ENCODE measurements at regions not wholly inside any gene's neighbourhood (a gene's known extent, or its start where the extent isn't known, plus 50 kb on each side); places are given as distances from the start of the nearest gene placed in this dataset.

- no peak for DNase-seq
Observed at GRCh38 chr16:9536905-9537304, 445.5 kb downstream of the HAPSTR1 start.

DNA sequence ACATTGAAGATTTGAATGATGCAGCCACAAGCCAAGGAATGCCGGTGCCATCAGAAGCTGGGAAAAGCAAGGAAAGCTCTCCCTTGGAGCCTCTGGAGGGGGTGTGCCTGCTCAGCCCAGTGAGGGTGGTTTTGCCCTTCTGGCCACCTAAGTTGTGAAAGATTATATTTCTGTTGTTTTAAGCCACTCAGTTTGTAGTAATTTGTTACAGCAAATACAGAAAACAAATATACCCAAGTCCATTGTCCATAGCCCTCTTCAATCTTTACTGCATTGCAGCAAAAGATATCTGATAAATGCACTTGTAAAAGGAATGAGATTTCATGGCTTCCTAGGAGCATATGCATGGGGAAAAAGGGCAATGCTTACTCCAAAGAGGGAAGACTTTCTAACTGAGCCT lies 447.9 kb downstream of the HAPSTR1 start:
- no peak for DNase-seq

- no peak for DNase-seq
Observed at GRCh38 chr16:9541723-9542122, 450.3 kb downstream of the HAPSTR1 start.

DNA sequence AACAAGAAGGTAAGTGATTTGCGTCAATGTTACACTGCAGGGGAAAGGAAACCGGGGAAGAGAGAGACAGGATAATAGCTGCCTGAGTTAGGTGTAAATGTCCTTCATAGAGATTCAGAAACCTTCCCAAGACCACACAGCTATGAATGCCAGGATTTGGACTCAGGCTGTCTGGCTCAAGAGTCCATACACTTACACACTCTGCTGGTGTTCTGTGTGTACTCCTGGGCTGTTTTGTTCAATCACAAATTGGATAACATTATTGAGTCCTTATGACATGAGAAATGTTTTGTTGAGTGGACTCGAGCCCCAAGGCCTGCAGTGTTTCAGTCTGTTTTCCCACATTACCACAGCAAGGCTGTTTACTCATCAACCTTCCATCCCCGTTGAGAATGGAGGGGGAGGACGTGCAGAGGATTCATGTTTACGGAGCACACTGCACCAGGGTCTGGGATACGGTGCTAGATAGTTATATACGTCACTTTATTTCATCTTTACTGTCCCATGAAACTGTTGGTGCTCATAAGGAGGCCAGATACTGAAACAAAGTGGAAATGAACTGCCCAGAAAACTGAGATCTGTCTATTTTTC lies 450.8 kb downstream of the HAPSTR1 start:
- DNase-seq, result no peak

DNA sequence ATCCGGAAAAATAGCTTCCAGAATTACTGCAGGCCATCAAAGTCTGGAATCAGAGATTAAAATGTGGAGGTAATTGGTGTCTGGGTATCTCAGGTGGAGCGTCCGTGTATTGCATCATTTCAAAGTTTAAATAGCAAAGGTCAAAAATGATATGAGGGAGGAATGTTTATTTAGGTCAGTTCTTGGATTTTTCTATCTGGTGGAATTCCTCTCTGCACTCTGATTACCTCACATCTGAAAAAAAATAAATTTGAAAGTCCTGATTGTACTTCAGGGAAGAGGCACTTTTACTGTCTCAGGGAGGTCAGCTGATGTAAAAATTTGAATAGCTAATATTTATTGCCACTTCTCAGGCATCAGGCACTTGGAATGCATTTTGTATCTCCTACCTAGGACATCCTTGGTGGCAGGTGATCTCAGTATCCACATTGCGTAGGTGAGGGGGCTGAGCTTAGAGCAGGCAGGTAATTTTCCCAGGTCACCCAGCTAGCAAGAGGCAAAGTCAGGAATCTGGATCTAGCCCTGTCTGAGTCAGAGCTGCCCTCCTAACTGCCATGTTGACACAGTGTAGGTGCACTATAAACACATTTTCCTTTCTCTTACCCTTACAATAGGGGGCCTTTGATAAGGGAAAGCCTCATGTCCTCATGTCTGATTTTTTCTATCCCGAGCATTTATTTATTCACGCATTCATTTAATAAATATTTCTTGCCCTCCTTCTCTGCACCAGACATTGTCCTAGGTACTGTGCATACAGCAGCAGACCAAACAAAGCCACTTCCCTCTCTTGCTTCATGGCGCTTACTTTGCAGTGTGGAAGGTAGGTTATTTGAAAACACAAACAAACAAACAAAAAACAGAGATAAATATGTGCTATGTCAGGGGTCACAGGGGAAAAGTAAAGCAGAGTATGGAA lies 454.3 kb downstream of the HAPSTR1 start:
- no peak for DNase-seq

DNA sequence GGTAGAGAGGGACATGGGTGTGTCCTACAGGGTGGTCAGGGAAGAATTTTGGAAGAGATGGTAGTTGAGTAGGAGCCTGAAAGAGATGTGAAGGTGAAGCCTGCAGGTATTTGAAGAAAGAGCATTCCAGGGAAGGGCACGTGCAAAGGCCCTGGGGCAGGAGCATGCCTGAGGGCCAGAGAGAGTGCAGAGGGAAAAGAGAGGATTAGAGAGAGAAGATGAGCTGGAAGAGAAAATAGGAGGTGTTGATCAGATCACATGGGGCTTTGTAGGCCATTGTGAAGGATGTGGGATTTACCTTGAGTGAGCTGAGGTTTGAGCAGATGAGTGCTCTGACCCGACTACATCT lies 455.0 kb downstream of the HAPSTR1 start:
- DNase-seq, result no peak

DNA sequence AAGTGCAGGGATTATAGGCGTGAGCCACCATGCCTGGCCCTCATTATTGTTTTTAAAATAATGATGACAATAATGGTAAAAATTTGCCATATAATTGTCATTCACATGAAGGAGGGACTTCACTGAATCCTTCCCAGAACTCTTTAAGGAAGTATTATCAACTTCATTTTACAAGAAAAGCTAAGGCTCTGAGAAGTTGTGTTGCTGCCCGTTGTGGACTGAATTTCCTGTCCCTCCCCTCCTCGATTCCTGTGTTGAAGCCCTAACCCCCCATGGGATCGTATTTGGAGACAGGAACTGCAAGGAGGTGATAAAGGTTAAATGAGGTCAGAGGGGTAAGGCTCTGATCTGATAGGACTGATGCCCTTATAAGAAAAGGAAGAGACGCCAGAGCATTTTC lies 458.0 kb downstream of the HAPSTR1 start:
- no peak for DNase-seq

DNA sequence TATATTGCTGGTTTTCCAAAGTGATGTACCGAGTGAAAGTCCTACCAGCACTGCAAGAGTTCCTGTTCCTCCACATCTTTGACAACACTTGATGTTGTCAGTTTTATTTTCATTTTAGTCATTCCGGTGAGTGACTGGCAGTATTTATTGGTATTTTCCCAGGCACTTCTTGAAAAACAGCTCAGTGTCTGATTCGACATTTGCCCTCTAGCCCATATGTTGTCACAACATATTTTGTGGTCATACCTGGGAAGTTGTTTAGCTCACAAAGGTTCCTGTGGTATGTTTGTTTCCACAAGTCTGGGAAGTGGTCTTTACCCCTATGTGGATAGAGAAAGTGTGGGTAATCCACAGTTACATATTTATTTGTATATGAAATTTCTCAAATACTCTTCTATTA lies 463.6 kb downstream of the HAPSTR1 start:
- no peak for DNase-seq

DNA sequence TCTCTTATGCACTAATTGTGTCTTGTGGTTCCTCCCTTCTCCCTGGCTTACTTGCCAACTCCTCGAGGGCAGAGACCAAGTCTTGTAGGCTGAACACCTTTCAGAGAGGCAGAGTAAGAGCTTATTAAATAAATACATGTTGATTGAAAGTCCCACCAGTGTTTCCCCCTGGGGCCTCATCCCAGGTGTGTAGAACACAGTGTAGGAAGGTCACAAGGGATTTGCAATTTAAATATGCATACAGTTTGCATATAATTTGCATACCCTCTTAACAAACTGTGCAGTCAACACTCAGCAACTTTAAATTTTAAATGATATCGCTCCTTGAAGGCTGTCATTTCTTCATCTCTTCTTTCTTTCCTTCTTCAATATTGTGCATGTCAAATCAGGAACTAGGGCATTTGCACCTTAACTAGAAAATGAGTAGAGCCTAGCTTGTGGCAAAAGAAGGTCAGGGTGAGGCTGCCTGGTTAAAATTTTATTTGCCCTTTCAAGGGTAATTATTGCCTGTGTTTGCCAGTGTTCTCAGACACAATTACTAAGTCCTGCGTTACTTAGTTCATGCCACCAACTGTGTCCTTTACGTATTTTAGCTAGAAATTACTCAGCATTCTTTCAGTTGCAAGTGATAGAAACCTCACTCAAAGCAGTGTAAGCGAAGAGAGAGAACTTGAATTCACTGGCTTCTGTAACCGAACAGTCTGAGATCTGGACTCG lies 465.7 kb downstream of the HAPSTR1 start:
- peak; percentile 26 for DNase-seq

DNA sequence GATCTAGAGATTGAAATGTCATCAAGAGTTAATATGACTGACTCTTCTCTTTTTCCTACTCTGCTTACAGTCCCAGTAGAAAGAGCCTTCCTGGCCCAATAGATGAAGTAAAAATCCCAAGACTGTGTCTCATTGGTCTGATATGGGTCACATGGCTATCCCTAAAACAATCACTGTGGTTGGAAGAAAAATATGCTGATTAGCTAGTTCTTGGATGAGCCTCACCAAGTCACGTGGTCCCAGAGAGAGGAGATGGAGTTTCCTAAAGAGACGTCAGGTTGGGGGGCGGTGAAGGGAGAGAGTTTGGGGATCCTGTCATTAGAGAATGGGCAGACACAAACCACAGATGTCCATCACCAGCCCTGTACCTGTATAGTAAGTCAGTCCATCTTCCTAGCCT lies 466.3 kb downstream of the HAPSTR1 start:
- no peak for DNase-seq

DNA sequence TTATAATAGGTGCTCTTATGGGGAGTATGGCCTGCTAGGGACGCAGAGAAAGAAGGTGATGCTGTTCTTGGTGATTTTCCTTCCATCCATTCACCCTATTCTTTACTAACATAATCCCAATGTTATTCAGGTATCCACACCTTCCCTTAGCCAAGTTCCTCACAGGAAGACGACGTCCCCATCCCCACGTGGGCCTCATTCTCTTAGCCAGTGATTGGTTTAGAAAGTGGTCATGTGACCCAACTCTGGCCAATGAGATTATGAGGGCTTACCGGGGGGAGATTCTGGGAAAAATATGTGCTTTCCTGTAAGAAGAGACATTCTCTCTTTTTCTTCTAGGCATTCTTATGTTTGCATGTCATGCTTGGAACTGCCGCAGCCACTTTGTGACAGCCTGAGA lies 474.7 kb downstream of the HAPSTR1 start:
- no peak for DNase-seq

- DNase-seq, result peak; percentile 88
Observed at GRCh38 chr16:9567666-9568065, 476.2 kb downstream of the HAPSTR1 start.

GRCh38 chr16:9568261-9568660 lies 476.8 kb downstream of the HAPSTR1 start:
- no peak for DNase-seq

DNA sequence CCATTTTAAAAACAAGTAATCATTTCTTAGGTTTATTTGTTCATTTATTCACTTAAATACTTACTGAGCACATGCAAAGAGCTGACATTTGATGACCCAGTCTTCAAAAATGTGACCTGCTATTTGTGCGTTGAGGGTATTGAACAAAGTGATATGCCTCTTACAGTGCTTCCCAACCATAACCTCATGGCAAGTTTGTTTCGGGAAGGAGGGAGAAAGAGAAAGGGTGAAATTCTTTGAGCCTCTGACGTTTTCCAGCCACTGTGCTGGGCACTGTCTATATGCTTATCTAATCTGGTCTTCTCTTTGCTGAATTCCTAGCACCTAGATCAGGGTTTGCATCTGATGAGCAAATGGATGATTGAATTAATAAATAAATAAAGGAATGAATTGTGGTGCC lies 479.1 kb downstream of the HAPSTR1 start:
- no peak for DNase-seq

GRCh38 chr16:9578459-9578858 lies 487.0 kb downstream of the HAPSTR1 start:
- DNase-seq, result no peak

DNA sequence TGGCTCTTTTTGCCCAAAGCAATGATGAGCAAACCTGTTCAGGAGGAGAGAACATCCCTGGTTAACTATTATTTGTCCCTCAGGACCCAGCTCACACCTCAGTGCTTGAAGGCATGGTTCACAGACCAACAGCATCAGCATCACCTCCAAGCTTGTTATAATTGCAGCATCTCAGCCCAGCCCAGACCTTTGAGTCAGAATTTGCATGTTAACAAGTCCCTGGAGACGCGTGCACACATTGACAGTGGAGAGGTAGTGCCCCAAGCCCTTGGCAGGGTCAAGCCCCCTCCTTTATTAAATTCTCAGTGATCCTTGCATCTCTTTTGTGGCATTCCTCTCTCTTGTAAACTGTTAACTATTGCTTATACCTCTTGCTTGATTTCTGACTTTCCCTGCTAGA lies 488.6 kb downstream of the HAPSTR1 start:
- no peak for DNase-seq

DNA sequence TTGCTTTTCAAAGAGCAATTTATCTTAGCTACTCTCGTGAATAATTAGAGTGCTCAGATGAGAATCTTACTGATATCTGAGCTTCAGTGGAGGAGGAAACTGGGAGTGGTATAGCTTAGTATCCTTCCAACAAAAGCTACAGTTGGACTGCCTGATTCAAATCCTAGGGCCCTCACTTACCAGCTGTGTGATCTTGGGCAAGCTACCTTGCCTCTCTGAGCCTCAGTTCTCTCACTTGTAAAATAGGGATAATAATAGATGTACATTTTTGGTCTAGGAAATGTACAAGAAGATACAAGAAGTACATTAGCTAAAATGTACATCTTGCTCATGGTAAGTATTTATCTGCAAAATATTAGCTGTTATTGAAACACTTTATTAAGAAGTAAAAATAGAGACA lies 502.0 kb downstream of the HAPSTR1 start:
- DNase-seq, result no peak

GRCh38 chr16:9594047-9594446 lies 502.6 kb downstream of the HAPSTR1 start:
- no peak for DNase-seq

DNA sequence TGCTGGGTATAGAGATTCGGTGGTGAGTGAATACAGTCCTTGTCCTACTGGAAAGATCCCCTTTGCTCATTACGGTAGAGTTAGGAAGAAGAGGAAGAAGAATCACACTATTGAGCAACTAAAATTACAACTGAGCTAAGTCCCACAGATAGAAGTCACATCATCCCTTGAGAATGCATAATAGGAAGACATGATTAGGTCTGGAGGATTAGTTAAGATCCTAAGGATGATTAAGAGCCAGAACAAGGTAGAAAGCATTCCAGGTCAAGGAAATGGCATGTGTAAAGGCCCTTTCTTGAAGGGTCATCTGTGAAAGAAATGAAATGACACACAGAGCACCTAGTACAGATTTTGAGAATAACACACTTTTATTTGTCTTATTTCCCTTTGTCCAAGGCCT lies 503.5 kb downstream of the HAPSTR1 start:
- DNase-seq, result no peak

GRCh38 chr16:9595393-9595792 lies 503.9 kb downstream of the HAPSTR1 start:
- DNase-seq, result no peak

DNA sequence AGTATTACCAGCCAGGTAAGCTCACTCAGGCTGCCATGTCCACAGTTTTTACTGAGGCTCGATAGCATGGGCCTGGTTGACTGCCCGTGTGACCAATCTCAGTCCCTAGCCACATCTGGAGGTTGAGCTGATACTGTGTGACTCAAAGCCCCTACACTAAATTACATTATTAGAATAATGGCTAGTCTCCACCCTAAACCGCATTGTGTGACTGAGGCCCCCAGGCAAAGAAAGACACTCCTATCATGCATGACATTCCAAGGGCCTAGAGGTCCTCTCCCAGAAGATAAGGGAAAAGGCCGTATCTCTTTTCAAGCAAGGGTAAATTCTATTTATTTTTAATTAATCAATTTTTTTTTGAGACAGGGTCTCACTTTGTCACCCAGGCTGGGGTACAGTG lies 505.3 kb downstream of the HAPSTR1 start:
- no peak for DNase-seq

GRCh38 chr16:9597967-9598730 lies 506.7 kb downstream of the HAPSTR1 start:
- no peak for DNase-seq

GRCh38 chr16:9598731-9599083 lies 507.3 kb downstream of the HAPSTR1 start:
- DNase-seq, result no peak
